IPS DF 19.7 (cell line): ENCODE measurements at regions not wholly inside any gene's neighbourhood (a gene's known extent, or its start where the extent isn't known, plus 50 kb on each side); places are given as distances from the start of the nearest gene placed in this dataset.

Experiments
- DNase-seq: peaks from one replicate; pipeline ENCODE4 v3.0.0-alpha.2; 2013; ENCODE audit warnings: low read depth, low spot score

DNA sequence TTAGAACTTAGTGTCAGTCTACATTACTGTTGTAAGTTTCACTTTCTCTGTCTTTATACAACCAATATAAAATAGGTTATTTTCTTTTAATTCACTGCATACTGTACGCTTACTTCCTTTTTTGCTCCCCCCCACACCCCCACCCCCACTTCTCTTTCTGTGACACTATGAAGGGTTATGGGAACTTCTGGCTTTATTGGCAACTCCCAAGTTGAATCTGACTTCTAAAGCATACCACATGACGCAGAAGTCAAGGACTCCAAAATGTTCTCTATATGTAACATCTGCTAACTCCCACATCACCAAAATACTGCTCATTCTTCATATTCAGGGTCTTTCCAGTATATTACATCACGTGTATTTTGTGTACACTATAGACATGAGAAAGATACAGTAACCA is 81.2 kb upstream of the ATXN7L3B start:
- DNase-seq: no peak

DNA sequence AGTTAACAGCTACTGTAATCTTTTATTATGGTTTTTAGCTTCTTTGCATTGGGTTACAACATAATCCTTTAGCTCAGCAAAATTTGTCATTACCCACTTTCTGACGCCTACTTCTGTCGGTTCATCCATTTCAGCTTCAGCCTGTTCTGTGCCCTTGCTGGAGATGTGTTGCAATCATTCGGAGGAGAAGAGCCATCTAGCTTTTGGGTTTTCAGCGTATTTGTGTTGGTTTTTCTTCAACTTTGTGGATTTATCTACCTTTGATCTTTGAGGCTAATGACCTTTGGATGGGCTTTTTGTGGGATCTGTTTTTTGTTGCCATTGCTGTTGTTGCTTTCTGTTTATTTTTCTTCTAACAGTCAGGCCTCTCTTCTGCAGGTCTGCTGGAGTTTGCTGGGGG is 69.2 kb upstream of the ATXN7L3B start:
- DNase-seq: no peak

DNA sequence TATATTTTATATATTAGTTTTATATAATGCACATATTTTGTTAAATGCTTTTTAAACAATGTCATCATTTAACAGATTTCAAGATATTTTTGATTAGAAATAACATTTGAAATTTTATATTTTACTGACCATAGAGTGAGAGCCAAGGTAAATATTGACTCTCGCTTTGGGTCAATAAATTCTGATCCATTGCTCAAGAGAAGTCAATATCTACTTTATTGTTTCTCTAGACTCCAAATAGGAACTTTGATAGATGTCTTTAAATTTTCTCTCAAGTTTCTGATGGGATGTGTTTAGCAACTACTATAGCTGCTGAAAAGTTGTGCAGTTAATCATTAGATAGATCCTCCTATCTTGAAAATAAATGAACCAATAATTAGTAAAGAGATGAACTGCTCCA is 61.4 kb upstream of the ATXN7L3B start:
- DNase-seq: no peak

DNA sequence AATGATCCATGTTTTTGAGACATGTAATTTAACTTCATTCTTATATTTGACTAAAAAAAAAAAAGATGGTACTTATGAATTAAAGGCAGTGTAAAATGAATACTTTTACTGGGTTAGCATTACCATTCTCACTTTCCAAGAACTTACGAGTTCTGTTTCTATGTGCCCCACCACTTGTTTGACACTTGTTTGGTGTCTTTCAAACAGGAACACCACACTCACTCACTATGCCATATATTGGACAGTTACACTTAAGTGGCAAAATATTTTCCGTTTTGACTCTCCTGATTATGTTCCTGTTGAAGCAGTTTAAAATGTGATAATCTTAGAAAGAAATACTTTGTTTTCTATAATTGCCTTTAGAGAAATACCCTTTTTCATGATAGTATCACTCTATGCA is 56.6 kb upstream of the ATXN7L3B start:
- no peak for DNase-seq

- no peak for DNase-seq
These were observed 55.5 kb upstream of the ATXN7L3B start for GRCh38 chr12:74482115-74482514.

- no peak for DNase-seq
These were observed 54.6 kb upstream of the ATXN7L3B start for GRCh38 chr12:74483057-74483456.
